Renal cortical epithelial cell (primary cell): ENCODE measurements at regions not wholly inside any gene's neighbourhood (a gene's known extent, or its start where the extent isn't known, plus 50 kb on each side); places are given as distances from the start of the nearest gene placed in this dataset.

ENCODE experiments used
- DNase-seq: peaks from one replicate; pipeline ENCODE4 v3.0.0-alpha.2; 2011; ENCODE audit warnings: low read depth

- no peak for DNase-seq
Observed at GRCh38 chr12:42683266-42683665, 93.7 kb upstream of the PRICKLE1 start.

- no peak for DNase-seq
Observed at GRCh38 chr12:42679466-42679865, 89.9 kb upstream of the PRICKLE1 start.

DNA sequence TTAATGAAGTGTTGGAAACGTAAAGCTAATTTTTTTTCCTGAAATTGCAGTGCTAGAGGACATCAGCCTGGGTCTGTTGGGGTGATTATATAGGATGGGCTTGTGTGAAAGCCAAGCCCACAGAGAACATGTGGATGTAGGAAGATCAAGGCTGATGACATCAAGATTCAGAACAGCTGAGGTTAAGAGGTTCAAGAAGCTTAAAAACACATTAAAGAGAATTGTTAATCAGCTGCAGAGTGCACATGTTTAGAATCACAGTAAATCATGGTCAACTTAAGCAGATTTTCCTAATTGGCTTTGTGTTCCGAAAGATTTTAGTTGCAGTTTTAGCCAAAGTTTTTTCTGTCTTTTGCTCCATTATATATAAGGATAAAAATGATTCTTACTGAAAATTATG lies 87.9 kb upstream of the PRICKLE1 start:
- DNase-seq: no peak

- DNase-seq: peak; percentile 37
Observed at GRCh38 chr12:42673535-42673934, 84.0 kb upstream of the PRICKLE1 start.

DNA sequence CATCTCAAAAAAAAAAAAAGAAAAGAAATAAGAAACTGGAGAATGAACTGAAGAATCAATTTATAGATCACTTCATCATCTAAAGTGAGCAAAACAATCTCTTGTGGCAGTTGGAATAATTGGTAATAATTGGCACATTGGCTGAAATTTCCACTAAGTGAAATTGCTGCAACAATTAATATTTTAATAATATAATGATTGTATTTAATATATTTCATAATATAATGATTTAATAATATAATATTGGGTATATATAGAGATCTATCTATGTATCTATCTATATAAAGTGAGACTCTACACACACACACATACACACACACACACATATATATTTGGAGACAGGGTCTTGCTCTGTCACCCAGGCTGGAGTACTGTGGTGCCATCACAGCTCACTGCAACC lies 81.2 kb upstream of the PRICKLE1 start:
- DNase-seq: no peak

GRCh38 chr12:42669553-42669952 lies 80.0 kb upstream of the PRICKLE1 start:
- DNase-seq: peak; percentile 64

DNA sequence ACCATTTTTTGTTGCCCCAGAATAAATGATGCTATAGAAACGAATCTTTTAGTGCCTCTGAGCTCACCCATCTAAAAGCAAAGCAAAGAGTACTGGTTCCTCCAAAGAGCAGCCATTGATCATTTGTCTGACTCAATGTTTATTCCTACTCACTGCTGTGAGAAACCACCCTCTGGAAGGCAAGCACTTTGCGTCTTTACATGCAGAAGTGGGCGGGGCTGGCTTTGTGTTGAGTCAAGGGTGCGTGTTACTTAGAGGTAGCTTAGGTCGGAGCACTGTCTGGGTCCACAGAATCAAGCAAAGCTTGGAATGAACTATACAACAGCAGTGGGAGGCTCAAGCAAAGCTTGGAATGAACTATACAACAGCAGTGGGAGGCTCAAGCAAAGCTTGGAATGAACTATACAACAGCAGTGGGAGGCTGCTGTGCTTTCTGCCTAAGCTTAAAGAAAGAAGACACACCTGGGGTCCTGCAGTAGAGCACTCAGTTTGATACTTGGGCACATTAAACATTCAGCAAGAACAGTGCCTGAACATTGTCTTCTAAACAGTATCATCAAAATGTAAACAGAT lies 77.2 kb upstream of the PRICKLE1 start:
- DNase-seq: no peak

- DNase-seq: no peak
Observed at GRCh38 chr12:42663621-42664020, 74.1 kb upstream of the PRICKLE1 start.

- DNase-seq: no peak
Observed at GRCh38 chr12:42660968-42661937, 71.7 kb upstream of the PRICKLE1 start.

DNA sequence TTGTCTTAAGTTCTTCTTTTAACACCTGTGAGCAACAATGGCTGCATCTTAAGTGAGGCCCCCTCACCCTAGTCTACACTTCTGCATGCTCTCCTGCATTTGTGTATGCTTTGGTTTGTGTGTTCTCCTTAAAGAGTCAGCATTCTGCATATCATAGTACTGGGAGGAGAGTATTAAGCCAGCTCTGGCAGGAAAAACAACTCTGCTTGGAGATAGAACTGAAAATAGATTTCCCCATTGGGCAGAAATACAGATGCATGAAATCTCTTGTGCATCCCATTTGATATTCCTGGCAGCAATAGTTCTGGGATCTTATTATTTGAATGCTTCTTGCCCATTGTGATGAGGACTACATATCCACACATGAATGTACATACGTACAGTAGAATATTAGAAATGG lies 70.6 kb upstream of the PRICKLE1 start:
- no peak for DNase-seq

DNA sequence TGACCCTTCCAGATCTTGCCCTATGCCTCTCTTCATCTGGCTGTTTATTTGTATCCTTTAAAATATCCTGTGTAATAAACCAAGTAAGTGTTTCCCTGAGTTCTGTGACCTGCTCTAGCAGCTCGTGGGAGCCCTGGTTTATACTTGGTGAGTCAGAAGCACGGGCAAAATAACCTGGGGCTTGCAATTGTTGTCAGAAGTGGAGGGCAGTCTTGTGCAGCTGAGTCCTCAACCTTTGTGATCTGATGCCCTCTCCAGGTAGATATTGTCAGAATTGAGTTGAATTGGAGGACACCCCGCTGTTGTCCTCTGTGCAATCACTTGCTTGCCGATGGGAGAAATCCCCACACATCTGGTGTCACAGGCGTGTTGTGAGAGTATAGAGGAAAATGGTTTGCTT lies 62.5 kb upstream of the PRICKLE1 start:
- peak; percentile 81 for DNase-seq

GRCh38 chr12:42648061-42648460 lies 58.5 kb upstream of the PRICKLE1 start:
- DNase-seq: no peak

DNA sequence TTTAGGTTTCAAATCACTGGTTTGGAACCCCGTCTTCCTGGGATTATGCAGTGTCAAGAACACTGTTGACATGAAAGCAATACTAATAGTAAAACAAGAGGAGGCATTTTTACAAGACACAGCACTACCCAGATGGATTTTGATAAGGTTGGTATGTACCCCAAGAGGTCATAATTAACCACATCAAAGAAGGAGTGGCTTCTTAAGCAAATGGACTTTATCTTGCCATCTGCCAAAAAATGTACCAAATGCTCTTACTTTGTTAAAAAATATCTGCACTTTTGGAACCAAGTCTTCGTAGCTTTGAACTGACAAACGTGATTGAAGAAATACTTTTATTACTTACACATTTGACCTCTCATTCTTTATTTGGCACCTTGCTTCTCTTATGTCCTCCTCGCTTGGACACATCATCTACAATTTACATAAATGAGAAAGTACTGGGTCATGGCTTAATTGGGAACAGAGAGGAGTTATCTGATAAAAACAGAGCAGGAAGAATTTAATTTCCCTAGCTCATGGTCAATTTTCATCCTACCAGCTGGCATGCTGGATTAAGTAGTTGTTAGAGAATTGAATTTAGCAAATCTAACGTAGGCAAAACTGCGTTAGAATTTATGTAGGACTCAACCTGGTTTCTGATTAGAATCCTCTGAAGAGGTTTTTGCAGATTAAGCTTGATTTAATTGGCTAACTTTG lies 54.5 kb upstream of the PRICKLE1 start:
- peak; percentile 4 for DNase-seq

- DNase-seq: no peak
Observed at GRCh38 chr12:42641221-42641885, 51.8 kb upstream of the PRICKLE1 start.

- DNase-seq: no peak
Observed at GRCh38 chr12:42640391-42640790, 50.8 kb upstream of the PRICKLE1 start.

GRCh38 chr12:42639556-42639955 lies 50.0 kb upstream of the PRICKLE1 start:
- no peak for DNase-seq
